WERI-Rb-1 (cell line): ENCODE measurements at regions not wholly inside any gene's neighbourhood (a gene's known extent, or its start where the extent isn't known, plus 50 kb on each side); places are given as distances from the start of the nearest gene placed in this dataset.

Experiments
- DNase-seq: peaks from one replicate; pipeline ENCODE4 v3.0.0-alpha.2; 2020
- H3K27ac ChIP-seq: fragments of 250-450 bp; sonication (Bioruptor Pico); 2 replicates; pipeline ENCODE4 v1.5.1; 2020; ENCODE audit warnings: mild to moderate bottlenecking, moderate library complexity
- H3K27me3 ChIP-seq: fragments of 250-450 bp; sonication (Bioruptor Pico); 2 replicates; pipeline ENCODE4 v1.5.1; 2021; ENCODE audit warnings: mild to moderate bottlenecking, low read depth, moderate library complexity; ENCODE audit not compliant: insufficient read depth, severe bottlenecking
- H3K36me3 ChIP-seq: fragments of 250-450 bp; sonication (Bioruptor Pico); 2 replicates; pipeline ENCODE4 v1.5.1; 2020; ENCODE audit warnings: mild to moderate bottlenecking, moderate library complexity
- H3K4me3 ChIP-seq: 2 replicates; pipeline ENCODE4 v1.5.1; 2011; ENCODE audit warnings: low read depth, mild to moderate bottlenecking, control low read depth, low read length
- H3K9me3 ChIP-seq: fragments of 250-450 bp; sonication (Bioruptor Pico); 2 replicates; pipeline ENCODE4 v1.5.1; 2021; ENCODE audit warnings: mild to moderate bottlenecking, moderate library complexity; ENCODE audit not compliant: severe bottlenecking
- CTCF ChIP-seq: IDR thresholded peaks from 2 replicates; pipeline ENCODE4 v1.5.1; 2011; ENCODE audit warnings: low read depth, mild to moderate bottlenecking, control low read depth, inconsistent platforms, low read length

GRCh38 chr10:128325788-128326187 lies 199.6 kb upstream of the MKI67 start:
- peaks cover 5% of the 10 kb centered on the region for H3K27me3 ChIP-seq
- H3K4me3 ChIP-seq: no peak overlapping the region
- no peaks in the 10 kb centered on the region for H3K9me3 ChIP-seq
- H3K27ac ChIP-seq: no peak overlapping the region
- TF ChIP-seq CTCF: no peak
- no peak for DNase-seq
- H3K36me3 ChIP-seq: no peaks in the 10 kb centered on the region

GRCh38 chr10:128326251-128326650 lies 200.0 kb upstream of the MKI67 start:
- H3K27ac ChIP-seq: no peak overlapping the region
- H3K27me3 ChIP-seq: peaks cover 5% of the 10 kb centered on the region
- no peak overlapping the region for H3K4me3 ChIP-seq
- no peaks in the 10 kb centered on the region for H3K9me3 ChIP-seq
- no peak for DNase-seq
- H3K36me3 ChIP-seq: no peaks in the 10 kb centered on the region
- no peak for TF ChIP-seq CTCF

- Histone ChIP-seq H3K9me3 (no peaks in the 10 kb centered on the region), H3K36me3 (no peaks in the 10 kb centered on the region), H3K4me3 (no peak overlapping the region), H3K27me3 (peaks cover 5% of the 10 kb centered on the region), H3K27ac (no peak overlapping the region)
- no peak for DNase-seq
- no peak for TF ChIP-seq CTCF
These were observed 200.6 kb upstream of the MKI67 start for GRCh38 chr10:128326851-128327250.

- no peak for TF ChIP-seq CTCF
- H3K4me3 ChIP-seq: no peak overlapping the region
- no peak overlapping the region for H3K27ac ChIP-seq
- DNase-seq: no peak
- H3K36me3 ChIP-seq: no peaks in the 10 kb centered on the region
- no peaks in the 10 kb centered on the region for H3K9me3 ChIP-seq
- H3K27me3 ChIP-seq: peaks cover 19% of the 10 kb centered on the region
These were observed 210.2 kb upstream of the MKI67 start for GRCh38 chr10:128336401-128336800.

- H3K9me3 ChIP-seq: no peaks in the 10 kb centered on the region
- TF ChIP-seq CTCF: no peak
- no peaks in the 10 kb centered on the region for H3K36me3 ChIP-seq
- no peak overlapping the region for H3K27ac ChIP-seq
- H3K4me3 ChIP-seq: no peak overlapping the region
- DNase-seq: no peak
- H3K27me3 ChIP-seq: peaks cover 16% of the 10 kb centered on the region
These were observed 211.7 kb upstream of the MKI67 start for GRCh38 chr10:128337860-128338378.

GRCh38 chr10:128338951-128339350 lies 212.7 kb upstream of the MKI67 start:
- TF ChIP-seq CTCF: no peak
- peaks cover 16% of the 10 kb centered on the region for H3K27me3 ChIP-seq
- H3K9me3 ChIP-seq: no peaks in the 10 kb centered on the region
- H3K27ac ChIP-seq: no peak overlapping the region
- no peak for DNase-seq
- H3K36me3 ChIP-seq: no peaks in the 10 kb centered on the region
- H3K4me3 ChIP-seq: no peak overlapping the region
